Heart right ventricle (tissue), 16 donors: ENCODE measurements at regions not wholly inside any gene's neighbourhood (a gene's known extent, or its start where the extent isn't known, plus 50 kb on each side); places are given as distances from the start of the nearest gene placed in this dataset.
"Not testable (repeated sequence)": the region's sequence is repeated elsewhere in the genome, so short reads cannot be mapped to it uniquely, and the experiment has no call there.

Experiments used
- ATAC-seq, 8 donors: fragments of 200-7000 bp; cut with Tn5 transposase; one replicate each; pipeline ENCODE4 v1.9.1; 2020; ENCODE audit warnings: mild to moderate bottlenecking in 8 of 8, moderate library complexity in 8 of 8, moderate number of reproducible peaks in 1 of 8
- DNase-seq, 2 donors: peaks; one replicate each; pipeline ENCODE4 v3.0.0-alpha.2; 2020
- H3K27ac ChIP-seq, 10 donors: fragments of 200-600 bp; sonication (generic) in 2 of 10; one replicate each; pipeline versions ENCODE4 v1.5.0 to v1.8.0; 2020 to 2022; ENCODE audit warnings: mild to moderate bottlenecking in 3 of 10
- H3K27me3 ChIP-seq, 7 donors: fragments of 200-600 bp; one replicate each; pipeline ENCODE4 v1.8.0; 2021 to 2022; ENCODE audit warnings: mild to moderate bottlenecking in 2 of 7
- H3K36me3 ChIP-seq, 9 donors: fragments of 200-600 bp; sonication (generic) in 1 of 9; one replicate each; pipeline versions ENCODE4 v1.5.0 to v1.8.0; 2020 to 2022; ENCODE audit warnings: mild to moderate bottlenecking in 2 of 9
- H3K4me1 ChIP-seq, 9 donors: fragments of 200-600 bp; sonication (generic) in 1 of 9; one replicate each; pipeline versions ENCODE4 v1.5.0 to v1.8.0; 2020 to 2022; ENCODE audit warnings: mild to moderate bottlenecking in 4 of 9
- H3K4me3 ChIP-seq, 10 donors: fragments of 200-600 bp; sonication (generic) in 2 of 10; one replicate each; pipeline versions ENCODE4 v1.5.0 to v1.8.0; 2020 to 2022; ENCODE audit warnings: mild to moderate bottlenecking in 7 of 10, moderate library complexity in 2 of 10
- H3K9me3 ChIP-seq, 11 donors: fragments of 200-600 bp in 10 of 11; sonication (generic) in 2 of 11; one replicate each; pipeline versions ENCODE4 v1.5.0 to v1.8.0; 2013 to 2022; ENCODE audit warnings: mild to moderate bottlenecking in 2 of 11, control low read depth in 1 of 11, moderate library complexity in 1 of 11
- WGBS, 2 donors: extraction: QIAGEN DNeasy Blood & Tissue Kit; methylation state at CpG; one replicate each; pipeline ENCODE4 v1.1.7; 2013; ENCODE audit warnings: inconsistent platforms in 1 of 2; 5-methylcytosine and 5-hydroxymethylcytosine counted together
- intact Hi-C, 10 donors: fragments of 100-400 bp; cut with DNase I; formaldehyde crosslinking; loops; one replicate each; pipeline versions ENCODE4 v1.11.1 to v1.14.2; 2022
- TF ChIP-seq, protein P1 (sequence below), 9 donors: fragments of 200-600 bp; sonication (generic) in 2 of 9; IDR thresholded peaks; one replicate each; pipeline versions ENCODE4 v1.5.0 to v1.8.0; 2021 to 2022; ENCODE audit warnings: antibody characterized with exemption in 9 of 9, mild to moderate bottlenecking in 5 of 9, moderate library complexity in 1 of 9
- donor health status: Arrhythmogenic right ventricular cardiomyopathy.
- donor health status: ischemic (EF 13 %, LVEDD 7.1; RV severe dilation, severe dysfunction).
- donor health status: healthy with polysubstance abuse.
- donor health status: DM: no; HTN: yes; CAD: no.
- donor health status: DM: no; HTN: no; CAD: no.
- donor health status: ischemic (EF 25% LVEDD 6.9; RV normal size, moderate dysfunction).
- donor health status: ischemic (EF 25% LVEDD 5.7; RV mildly dilated, moderate dysfunction).
- donor health status: healthy.
- donor health status: DM: yes; HTN: yes; CAD: no.
- donor health status: Ischemic cardiomyopathy.
- donor health status: ischemic (EF 35%, LVEDD 5.7; RV mildly dilated, moderate dysfunction).
- donor health status: nonischemic (EF 11% LVEDD 7.7; RV severe dilation, severe dysfunction).
- donor health status: DM: yes; HTN: yes; CAD: no.
- donor health status: PGD.
- donor health status: ischemic (EF 29% LVEDD 5.4; RV normal size, mild dysfunction).
- donor health status: nonischemic (EF 23%, LVEDD 6.1; RV moderate dilation, normal function).

DNA sequence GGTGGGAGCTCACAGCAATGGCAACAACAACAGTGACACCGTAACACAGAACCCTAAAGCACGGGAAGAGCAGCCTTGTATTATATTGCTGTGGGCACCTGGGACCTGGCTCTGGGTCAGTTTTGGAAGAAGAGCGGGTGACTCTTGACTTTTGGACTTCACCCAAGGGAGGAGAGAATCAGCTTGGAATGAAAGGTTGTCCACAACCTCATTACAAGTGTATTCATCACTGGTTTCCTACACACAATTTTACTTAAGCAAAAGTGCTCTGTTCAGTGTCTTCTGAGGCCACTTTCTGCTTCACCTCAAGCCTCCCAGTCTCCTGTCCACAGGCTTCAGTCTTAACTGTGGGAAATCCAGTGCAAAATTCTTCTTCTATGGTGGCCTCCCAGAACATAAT lies 263.8 kb downstream of the KCNE4 start:
- TF ChIP-seq, protein P1, sequence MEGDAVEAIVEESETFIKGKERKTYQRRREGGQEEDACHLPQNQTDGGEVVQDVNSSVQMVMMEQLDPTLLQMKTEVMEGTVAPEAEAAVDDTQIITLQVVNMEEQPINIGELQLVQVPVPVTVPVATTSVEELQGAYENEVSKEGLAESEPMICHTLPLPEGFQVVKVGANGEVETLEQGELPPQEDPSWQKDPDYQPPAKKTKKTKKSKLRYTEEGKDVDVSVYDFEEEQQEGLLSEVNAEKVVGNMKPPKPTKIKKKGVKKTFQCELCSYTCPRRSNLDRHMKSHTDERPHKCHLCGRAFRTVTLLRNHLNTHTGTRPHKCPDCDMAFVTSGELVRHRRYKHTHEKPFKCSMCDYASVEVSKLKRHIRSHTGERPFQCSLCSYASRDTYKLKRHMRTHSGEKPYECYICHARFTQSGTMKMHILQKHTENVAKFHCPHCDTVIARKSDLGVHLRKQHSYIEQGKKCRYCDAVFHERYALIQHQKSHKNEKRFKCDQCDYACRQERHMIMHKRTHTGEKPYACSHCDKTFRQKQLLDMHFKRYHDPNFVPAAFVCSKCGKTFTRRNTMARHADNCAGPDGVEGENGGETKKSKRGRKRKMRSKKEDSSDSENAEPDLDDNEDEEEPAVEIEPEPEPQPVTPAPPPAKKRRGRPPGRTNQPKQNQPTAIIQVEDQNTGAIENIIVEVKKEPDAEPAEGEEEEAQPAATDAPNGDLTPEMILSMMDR (IDR thresholded peaks at IDR 0.05), result no peak
- Histone ChIP-seq H3K27me3 (no peaks in the 10 kb centered on the region), H3K4me3 (no peak overlapping the region), H3K4me1 (no peaks in the 10 kb centered on the region), H3K27ac (no peak overlapping the region), H3K36me3 (no peaks in the 10 kb centered on the region), H3K9me3 (no peaks in the 10 kb centered on the region)
- DNase-seq (no peak), ATAC-seq (no peak)
- intact Hi-C loops, result no loop called here
- WGBS, 2 donors, result 74 to 78% methylated on average over 3 of the region's 3 CpGs

DNA sequence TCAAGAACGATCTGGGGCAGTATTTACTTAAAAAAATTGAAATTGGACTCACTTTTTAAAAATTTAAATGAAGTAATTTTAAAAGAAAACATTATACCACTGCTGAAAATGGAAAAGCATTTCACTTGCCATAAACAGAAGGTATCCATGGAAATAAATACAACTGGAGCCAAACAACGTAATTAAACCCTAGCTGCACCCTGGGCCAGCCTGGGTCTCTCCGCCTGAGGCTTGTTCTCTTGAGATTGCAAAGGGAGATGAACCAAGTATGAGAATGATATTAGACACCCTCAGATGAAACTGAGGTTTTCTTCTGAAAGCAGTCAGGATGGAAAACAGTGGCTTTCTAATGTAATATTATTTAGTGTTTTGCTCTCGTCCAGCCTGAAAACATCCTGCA lies 264.4 kb downstream of the KCNE4 start:
- DNase-seq, result no peak
- no peaks in the 10 kb centered on the region for H3K36me3 ChIP-seq
- H3K9me3 ChIP-seq, result peaks cover 0 to 5% (median 0%) of the 10 kb centered on the region in 11 donors
- H3K4me1 ChIP-seq, result no peaks in the 10 kb centered on the region
- WGBS, 2 donors, result 53 to 54% methylated on average over 4 of the region's 4 CpGs
- intact Hi-C loops, result no loop called here
- no peak overlapping the region for H3K27ac ChIP-seq
- no peaks in the 10 kb centered on the region for H3K27me3 ChIP-seq
- no peak for ATAC-seq
- no peak overlapping the region for H3K4me3 ChIP-seq
- TF ChIP-seq, protein P1 (IDR thresholded peaks at IDR 0.05), result no peak

DNA sequence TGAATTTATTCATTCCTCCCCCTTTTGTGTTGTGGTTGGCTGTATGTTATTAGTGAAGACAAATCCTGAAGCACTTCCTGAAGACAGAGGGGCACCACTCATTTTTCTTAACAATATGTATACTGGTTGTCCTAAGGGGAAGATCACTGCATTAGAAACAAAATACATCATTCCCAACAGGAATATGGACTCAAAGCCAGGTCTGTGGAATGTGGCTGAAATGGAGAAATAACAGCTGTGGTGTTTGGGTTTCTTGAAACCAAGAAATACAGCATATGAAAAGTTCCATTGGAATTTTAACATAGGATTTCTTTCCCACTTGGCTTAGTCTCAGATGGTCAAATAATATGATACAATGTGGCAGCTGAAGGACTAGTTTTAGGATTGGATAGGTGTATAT lies 267.6 kb downstream of the KCNE4 start:
- Histone ChIP-seq H3K9me3 (peaks cover 0 to 7% (median 0%) of the 10 kb centered on the region in 11 donors), H3K4me1 (no peaks in the 10 kb centered on the region), H3K36me3 (no peaks in the 10 kb centered on the region), H3K4me3 (no peak overlapping the region), H3K27ac (no peak overlapping the region), H3K27me3 (no peaks in the 10 kb centered on the region)
- TF ChIP-seq, protein P1 (IDR thresholded peaks at IDR 0.05), result no peak
- no peak for DNase-seq
- intact Hi-C loops, result no loop called here
- ATAC-seq, result no peak

DNA sequence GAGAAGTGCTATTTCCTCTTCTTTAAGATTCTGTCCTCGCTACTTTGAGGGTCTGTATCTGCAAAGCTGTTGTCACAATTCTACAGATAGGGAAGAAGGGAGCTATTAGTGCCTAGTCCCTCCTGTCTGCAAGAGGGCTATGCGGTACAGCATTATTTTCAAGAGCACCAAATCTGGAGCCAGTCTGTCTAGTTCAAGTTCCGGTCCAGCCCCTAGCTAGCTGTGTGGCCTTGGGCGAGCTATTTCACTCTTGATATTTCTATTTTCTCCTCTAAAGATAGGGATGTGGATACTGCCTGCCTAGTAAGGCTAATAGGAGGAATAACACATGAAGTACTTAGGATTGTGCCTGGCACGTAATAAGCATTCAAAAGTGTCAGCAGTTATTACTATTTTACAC lies 272.4 kb downstream of the KCNE4 start:
- 28 to 31% methylated on average over 5 of the region's 5 CpGs for WGBS, 2 donors
- DNase-seq (no peak), ATAC-seq (peak in 1 of 8 donors; percentile 38)
- Histone ChIP-seq H3K27me3 (no peaks in the 10 kb centered on the region), H3K9me3 (peaks cover 0 to 7% (median 0%) of the 10 kb centered on the region in 11 donors), H3K27ac (no peak overlapping the region), H3K4me3 (no peak overlapping the region), H3K36me3 (no peaks in the 10 kb centered on the region), H3K4me1 (no peaks in the 10 kb centered on the region)
- TF ChIP-seq, protein P1 (IDR thresholded peaks at IDR 0.05), result no peak
- intact Hi-C loops, result no loop called here

DNA sequence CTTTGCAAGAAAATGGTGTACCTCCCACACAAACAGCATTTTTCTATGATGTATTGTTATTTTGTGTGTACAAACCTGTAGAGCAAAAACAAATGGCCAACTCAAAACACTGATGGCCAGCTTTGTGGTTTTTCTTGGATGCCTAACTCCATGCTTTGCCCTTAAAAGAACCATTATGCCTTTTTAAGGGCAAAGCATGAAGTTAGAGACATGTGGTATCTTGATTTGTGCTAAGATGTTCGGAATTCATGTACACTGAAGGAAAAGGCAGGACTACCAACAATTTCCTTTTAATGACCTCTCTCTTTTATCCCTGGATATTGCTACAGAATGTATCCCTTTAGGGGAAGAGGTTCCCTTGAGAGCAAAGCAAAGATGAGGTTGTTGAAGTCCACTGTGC lies 273.6 kb downstream of the SCG2 start:
- Histone ChIP-seq H3K4me3 (no peak overlapping the region), H3K36me3 (no peaks in the 10 kb centered on the region), H3K4me1 (no peaks in the 10 kb centered on the region), H3K27me3 (peaks cover 0 to 9% (median 0%) of the 10 kb centered on the region in 7 donors), H3K27ac (no peak overlapping the region), H3K9me3 (no peaks in the 10 kb centered on the region)
- TF ChIP-seq, protein P1 (IDR thresholded peaks at IDR 0.05), result no peak
- DNase-seq, result no peak
- intact Hi-C loops, result no loop called here
- ATAC-seq, result no peak
- WGBS, 2 donors, result 55 to 58% methylated on average over 1 of the region's 1 CpG

DNA sequence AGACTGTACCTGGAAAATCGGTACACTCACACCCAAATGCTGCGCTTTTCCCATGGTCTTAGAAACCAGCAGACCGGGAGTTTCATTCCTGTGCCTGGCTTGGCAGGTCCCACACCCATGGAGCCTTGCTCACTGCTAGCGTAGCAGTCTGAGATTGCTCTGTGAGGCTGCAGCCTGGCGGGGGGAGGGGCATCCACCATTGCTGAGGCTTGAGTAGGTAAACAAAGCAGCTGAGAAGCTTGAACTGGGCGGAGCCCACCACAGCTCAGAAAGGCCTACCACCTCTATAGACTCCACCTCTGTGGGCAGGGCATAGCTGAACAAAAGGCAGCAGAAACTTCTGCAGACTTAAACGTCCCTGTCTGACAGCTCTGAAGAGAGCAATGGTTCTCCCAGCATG lies 271.4 kb downstream of the SCG2 start:
- ATAC-seq, H3K4me3 ChIP-seq, H3K27me3 ChIP-seq, H3K36me3 ChIP-seq, H3K27ac ChIP-seq, H3K9me3 ChIP-seq, intact Hi-C loops, H3K4me1 ChIP-seq, DNase-seq: not testable (repeated sequence)
- 75 to 80% methylated on average over 7 of the region's 7 CpGs for WGBS, 2 donors
